LoVo (cell line): ENCODE measurements at regions not wholly inside any gene's neighbourhood (a gene's known extent, or its start where the extent isn't known, plus 50 kb on each side); places are given as distances from the start of the nearest gene placed in this dataset.

Experiments used
- DNase-seq: peaks from one replicate; pipeline ENCODE4 v3.0.0-alpha.2; 2016; ENCODE audit warnings: low spot score

DNA sequence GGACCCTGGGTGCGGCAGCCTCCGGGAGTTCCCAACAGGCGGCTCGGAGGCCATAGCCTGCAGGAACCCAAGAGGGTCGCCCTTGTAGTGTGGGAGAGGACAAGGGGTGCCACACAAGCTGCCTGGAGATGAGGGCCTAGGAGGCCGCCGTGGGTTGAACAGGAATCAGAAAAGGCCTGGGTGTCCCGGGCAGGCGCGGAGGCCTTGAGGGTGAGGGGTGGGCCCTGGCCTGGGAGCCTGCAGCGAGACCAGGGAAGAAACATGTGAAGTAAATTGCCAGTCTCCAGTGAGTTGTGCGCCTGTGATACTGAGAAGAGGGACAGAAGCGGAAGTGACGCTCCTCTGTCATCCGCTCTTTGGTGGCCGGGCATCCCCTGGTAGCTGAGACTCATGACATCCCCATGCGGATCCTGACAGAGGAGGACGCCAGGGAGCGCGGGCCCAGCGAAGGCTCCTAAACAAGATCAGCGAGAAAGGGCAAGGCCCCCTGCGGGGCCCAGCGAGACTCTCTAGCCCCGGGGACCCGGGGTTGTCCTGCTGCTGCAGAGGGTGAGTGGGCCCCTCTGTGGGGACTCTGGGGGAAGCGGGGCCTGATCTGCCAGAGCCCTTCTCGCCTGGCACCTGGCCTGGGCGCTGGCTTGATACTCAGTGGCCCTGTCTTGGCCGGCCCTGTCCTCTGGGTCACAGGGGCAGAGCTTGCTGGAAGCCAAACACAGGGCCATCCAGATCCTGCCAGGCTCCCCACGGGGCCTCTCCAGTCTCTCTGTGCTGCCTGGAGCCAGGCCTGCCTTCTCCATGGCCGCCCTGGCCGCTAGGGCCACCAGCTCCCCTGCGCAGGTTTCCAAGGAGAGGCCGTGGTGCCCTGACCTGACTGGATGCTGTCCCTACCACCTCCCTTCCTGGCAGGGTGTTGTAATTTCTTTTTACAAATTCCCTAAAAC, 788.4 kb downstream of the TLE4 start:
- DNase-seq = no peak

- no peak for DNase-seq
These were observed 787.5 kb downstream of the TLE4 start for GRCh38 chr9:80359291-80359690.

GRCh38 chr9:80352967-80353366, 781.2 kb downstream of the TLE4 start:
- DNase-seq = no peak

DNA sequence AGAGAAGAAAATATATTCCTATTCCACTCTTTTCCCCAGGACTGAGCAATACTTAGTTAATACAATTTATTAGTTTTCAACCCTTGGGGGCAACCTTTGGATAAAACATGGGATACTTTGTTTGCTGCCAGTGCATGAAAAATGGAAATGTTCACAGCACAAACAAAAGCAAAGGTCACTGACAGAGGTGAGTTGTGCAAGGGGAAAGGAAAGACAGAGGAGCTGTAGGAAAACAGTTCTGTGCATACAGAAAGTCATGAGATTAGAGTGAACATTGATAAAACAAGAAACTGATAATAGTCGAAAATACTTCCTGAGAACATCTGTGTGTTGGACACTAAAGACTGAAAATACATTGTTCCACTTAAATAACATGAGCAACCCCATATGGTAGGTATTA, 779.8 kb downstream of the TLE4 start:
- no peak for DNase-seq

DNA sequence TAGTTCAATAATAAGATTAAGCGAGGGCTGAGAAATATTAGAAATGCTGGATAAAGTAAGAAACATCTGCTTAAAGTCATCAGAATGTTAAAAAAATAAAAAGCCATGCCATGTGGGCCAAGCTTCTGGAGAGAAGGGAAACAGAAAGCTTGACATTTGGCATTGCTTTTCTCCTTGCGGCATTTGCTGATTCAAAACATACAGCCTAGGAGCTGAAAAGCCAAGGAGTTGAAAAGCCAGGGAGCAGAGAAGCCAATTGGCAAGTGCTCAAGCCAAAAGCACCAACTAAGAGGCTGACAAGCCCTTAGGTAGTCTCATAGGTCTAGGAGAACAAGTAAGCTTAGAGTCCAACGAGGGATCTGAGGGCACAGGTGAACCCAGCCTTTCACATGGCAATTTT, 754.3 kb downstream of the TLE4 start:
- DNase-seq = no peak

- no peak for DNase-seq
These were observed 749.2 kb downstream of the TLE4 start for GRCh38 chr9:80320916-80321315.

GRCh38 chr9:80320480-80320879, 748.7 kb downstream of the TLE4 start:
- DNase-seq = no peak

GRCh38 chr9:80305136-80305535, 733.4 kb downstream of the TLE4 start:
- DNase-seq = no peak

- DNase-seq = no peak
These were observed 723.2 kb downstream of the TLE4 start for GRCh38 chr9:80294955-80295354.

- DNase-seq = no peak
These were observed 722.6 kb downstream of the TLE4 start for GRCh38 chr9:80294318-80294717.

DNA sequence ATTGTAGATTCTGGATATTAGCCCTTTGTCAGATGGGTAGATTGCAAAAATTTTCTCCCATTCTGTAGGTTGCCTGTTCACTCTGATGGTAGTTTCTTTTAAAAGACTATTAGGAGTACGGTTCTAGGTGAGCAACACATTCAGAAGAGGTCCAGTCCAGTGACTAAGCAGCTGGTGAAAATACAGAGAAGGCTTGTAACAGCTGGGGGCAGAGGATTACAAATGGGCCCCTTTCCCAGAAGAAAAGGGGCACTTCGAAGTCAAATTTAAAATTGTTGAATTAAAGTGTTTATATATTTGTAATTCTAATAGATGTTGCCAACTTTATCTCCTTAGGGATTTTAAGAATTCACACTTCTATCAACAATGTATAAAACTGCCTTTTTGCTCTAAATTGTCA, 720.5 kb downstream of the TLE4 start:
- DNase-seq = no peak

DNA sequence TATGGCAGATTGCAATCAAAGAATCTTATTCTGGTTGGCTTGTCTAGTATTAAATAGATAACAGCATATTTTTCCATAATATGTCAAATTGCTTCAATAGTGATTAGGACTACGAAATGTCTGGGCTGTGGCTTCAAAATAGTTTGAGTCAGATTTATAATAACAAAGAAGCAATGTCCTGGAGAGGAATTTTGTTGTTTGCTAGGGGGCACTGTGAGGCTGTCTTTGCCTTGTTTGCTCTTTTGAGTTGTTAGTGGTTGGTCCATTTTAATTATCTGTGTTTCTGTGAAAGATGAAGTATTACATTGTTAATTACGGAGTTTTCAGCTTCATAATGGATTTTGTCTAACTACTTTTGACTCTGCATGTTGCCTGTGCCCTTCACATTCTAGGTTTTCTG, 713.6 kb downstream of the TLE4 start:
- no peak for DNase-seq

DNA sequence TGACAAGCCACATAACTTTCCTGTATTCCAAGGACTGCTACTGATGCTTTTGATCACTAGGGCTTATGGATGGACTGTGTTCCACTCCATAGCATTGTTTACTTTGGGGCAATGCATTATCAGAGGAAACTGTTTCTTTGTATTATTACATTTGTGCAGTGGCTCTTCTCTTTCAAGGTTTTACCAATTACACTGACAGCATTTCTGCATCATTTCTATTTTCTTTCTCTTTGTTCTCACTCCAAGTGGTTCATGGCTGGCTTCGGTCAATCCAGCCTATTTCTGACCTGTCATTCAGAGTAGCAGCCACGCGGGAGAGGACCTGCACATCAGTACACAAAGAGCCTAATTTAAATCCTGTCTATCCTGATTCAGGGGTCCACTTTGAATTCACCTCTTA, 711.0 kb downstream of the TLE4 start:
- DNase-seq = no peak

DNA sequence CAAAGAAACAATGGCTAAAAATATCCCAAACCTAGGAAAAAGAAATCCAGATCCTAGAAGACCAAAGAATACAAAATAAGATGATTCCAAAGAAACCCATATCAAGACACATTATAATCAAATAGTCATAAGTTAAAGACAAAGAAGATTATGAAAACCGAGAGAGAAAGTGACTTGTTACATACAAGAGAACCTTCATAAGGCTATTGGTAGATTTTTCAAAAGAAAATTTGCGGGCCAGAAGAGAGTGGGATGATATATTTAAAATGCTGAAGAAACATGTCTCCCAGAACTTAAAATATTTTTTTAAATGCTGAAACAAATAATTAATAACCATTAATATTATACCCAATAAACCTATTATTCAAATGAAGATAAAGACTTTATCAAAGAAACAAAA, 687.3 kb downstream of the TLE4 start:
- DNase-seq = no peak

DNA sequence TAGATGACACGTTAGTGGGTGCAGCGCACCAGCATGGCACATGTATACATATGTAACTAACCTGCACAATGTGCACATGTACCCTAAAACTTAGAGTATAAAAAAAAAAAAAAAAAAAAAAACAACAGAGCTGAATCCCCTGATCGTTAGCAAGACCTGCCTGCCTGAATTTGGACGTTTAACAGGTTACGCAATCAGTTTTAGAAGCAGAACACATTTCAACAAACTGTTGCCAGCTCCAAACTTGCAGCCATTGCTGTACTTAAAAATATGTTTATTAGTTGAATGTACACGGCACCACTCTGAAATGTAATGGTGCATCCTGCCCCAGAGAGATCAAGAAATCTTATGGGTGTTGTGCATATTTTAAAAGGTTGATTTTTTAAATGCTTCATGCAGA, 680.0 kb downstream of the TLE4 start:
- DNase-seq = no peak

DNA sequence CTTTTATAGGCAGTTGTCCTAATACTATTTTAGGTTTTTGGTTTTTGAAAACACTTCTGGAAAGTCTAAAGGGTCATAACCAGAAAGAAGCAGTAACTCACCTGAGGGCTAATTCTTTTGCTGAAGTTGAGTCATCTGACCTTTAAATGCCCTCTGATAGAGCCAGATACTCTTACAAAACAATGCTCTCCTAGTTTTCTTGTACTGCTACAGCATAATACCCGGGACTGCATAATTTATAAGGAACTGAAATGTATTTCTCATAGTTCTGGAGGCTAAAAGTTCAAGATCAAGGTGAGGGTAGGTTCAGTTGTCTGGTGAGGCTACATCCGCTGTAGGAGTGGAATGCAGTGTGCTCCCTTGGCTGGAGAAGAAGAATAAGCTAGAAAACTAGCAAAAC, 670.3 kb downstream of the TLE4 start:
- DNase-seq = no peak

GRCh38 chr9:80235752-80236151, 664.0 kb downstream of the TLE4 start:
- DNase-seq = no peak

DNA sequence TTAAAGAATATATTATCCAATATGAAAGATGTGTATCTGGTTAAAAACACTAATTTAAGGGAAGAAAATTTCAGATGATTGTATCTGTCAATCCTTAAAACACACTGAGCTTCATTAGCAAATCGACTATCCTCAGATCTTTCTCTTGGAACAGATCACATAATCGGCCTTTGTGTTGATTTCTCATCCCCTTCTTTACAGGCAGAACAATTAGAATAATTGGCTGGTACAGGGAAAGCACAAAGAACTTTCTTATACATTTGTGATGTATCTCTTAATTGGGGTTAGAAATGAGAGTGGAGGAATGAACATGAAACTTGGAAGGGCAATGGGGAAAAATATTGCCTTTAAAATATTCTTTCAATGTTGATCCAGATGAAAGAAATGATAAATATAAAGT, 662.1 kb downstream of the TLE4 start:
- DNase-seq = no peak

GRCh38 chr9:80233102-80233843, 661.5 kb downstream of the TLE4 start:
- no peak for DNase-seq

GRCh38 chr9:80231318-80232236, 659.8 kb downstream of the TLE4 start:
- DNase-seq = no peak

GRCh38 chr9:80223897-80224296, 652.1 kb downstream of the TLE4 start:
- DNase-seq = no peak

DNA sequence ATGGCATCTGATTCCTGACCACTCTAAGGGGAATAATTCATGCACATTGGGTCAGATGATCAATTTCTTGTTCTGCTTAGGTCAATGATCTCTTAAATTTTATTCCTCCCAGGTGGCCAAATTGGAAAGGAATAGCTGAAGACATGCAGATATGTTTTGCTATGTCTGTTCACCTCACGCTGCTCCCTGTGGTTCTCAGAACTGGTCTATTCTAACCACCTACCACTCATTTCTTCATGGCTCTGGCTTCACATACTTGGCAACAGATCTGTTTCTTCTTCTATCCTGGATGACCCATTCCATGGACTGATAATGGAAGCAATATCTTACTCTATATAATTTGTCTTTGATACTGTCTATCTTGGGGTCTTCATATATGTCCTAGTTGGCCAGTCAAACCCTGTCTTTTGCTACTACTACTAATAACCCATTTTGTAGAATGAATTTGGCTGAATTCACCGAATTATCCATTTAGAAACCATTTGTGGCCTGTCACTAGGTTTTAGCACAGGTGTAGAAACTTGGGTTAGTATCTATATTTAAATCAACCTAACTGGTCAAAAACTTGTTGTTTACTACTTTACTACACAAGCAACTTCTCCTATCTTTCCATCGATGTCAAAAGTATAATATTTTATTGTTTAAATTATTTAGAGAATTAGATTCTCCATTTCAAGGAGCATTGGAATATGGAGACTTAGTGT, 650.9 kb downstream of the TLE4 start:
- no peak for DNase-seq
